ENCODE measurements at regions not wholly inside any gene's neighbourhood (a gene's known extent, or its start where the extent isn't known, plus 50 kb on each side); places are given as distances from the start of the nearest gene placed in this dataset.

GRCh38 chr13:79668201-79668752, 187.3 kb downstream of the NDFIP2 start:
- no peak for DNase-seq (ENCODE audit: low read depth in 2 of 2)

- no peak for DNase-seq (ENCODE audit: low read depth in 2 of 2)
These were observed 186.8 kb downstream of the NDFIP2 start for GRCh38 chr13:79667771-79668170.

GRCh38 chr13:79663977-79664636, 183.2 kb downstream of the NDFIP2 start:
- DNase-seq (ENCODE audit: low read depth in 2 of 2), result no peak

- no peak for DNase-seq (ENCODE audit: low read depth in 2 of 2)
These were observed 182.5 kb downstream of the NDFIP2 start for GRCh38 chr13:79663435-79663834.

- no peak for DNase-seq (ENCODE audit: low read depth in 2 of 2)
These were observed 181.9 kb downstream of the NDFIP2 start for GRCh38 chr13:79662882-79663281.

- DNase-seq (ENCODE audit: low read depth in 2 of 2), result no peak
These were observed 179.4 kb downstream of the NDFIP2 start for GRCh38 chr13:79660361-79660760.

- no peak for DNase-seq (ENCODE audit: low read depth in 2 of 2)
These were observed 178.2 kb downstream of the NDFIP2 start for GRCh38 chr13:79659121-79659521.

GRCh38 chr13:79658333-79658975, 177.5 kb downstream of the NDFIP2 start:
- DNase-seq (ENCODE audit: low read depth in 2 of 2), result no peak

GRCh38 chr13:79655509-79655908, 174.6 kb downstream of the NDFIP2 start:
- DNase-seq (ENCODE audit: low read depth in 2 of 2), result no peak

GRCh38 chr13:79654520-79654919, 173.6 kb downstream of the NDFIP2 start:
- no peak for DNase-seq (ENCODE audit: low read depth in 2 of 2)

GRCh38 chr13:79650688-79651087, 169.7 kb downstream of the NDFIP2 start:
- no peak for DNase-seq (ENCODE audit: low read depth in 2 of 2)

GRCh38 chr13:79648191-79648590, 167.2 kb downstream of the NDFIP2 start:
- DNase-seq (ENCODE audit: low read depth in 2 of 2), result no peak

- no peak for DNase-seq (ENCODE audit: low read depth in 2 of 2)
These were observed 166.6 kb downstream of the NDFIP2 start for GRCh38 chr13:79647533-79647932.

GRCh38 chr13:79646880-79647279, 165.9 kb downstream of the NDFIP2 start:
- no peak for DNase-seq (ENCODE audit: low read depth in 2 of 2)

GRCh38 chr13:79645569-79645968, 164.6 kb downstream of the NDFIP2 start:
- DNase-seq (ENCODE audit: low read depth in 2 of 2), result no peak

- no peak for DNase-seq (ENCODE audit: low read depth in 2 of 2)
These were observed 161.6 kb downstream of the NDFIP2 start for GRCh38 chr13:79642596-79642995.

GRCh38 chr13:79637133-79637763, 156.3 kb downstream of the NDFIP2 start:
- no peak for DNase-seq (ENCODE audit: low read depth in 2 of 2)

GRCh38 chr13:79631051-79631659, 150.2 kb downstream of the NDFIP2 start:
- DNase-seq (ENCODE audit: low read depth in 2 of 2), result no peak

GRCh38 chr13:79628463-79628862, 147.5 kb downstream of the NDFIP2 start:
- no peak for DNase-seq (ENCODE audit: low read depth in 2 of 2)

- DNase-seq (ENCODE audit: low read depth in 2 of 2), result no peak
These were observed 146.0 kb downstream of the NDFIP2 start for GRCh38 chr13:79626924-79627323.

GRCh38 chr13:79625517-79625916, 144.6 kb downstream of the NDFIP2 start:
- DNase-seq (ENCODE audit: low read depth in 2 of 2), result no peak

- no peak for DNase-seq (ENCODE audit: low read depth in 2 of 2)
These were observed 140.9 kb downstream of the NDFIP2 start for GRCh38 chr13:79621902-79622301.

All from stimulated activated CD4-positive, alpha-beta T cell treated with anti-CD3 and anti-CD28 coated beads, Interleukin-1b, Interleukin-23, amount 100 ng/mL, for 1 hour (primary cell).